PC-9 (cell line): ENCODE measurements at regions not wholly inside any gene's neighbourhood (a gene's known extent, or its start where the extent isn't known, plus 50 kb on each side); places are given as distances from the start of the nearest gene placed in this dataset.

Experiments used
- BruUV-seq: library from RNA; stranded (reverse); fragments of 400-500 nt; replicated peaks from 2 replicates; lab custom pipeline; 2021; lab: Mats Ljungman, UMichigan
- CTCF ChIA-PET: fragments of 300-600 bp; sonication (Branson Sonifier 250); formaldehyde crosslinking; loops from one replicate; lab custom pipeline; 2022; ENCODE audit warnings: antibody characterized with exemption; lab: Charles Lee
- POLR2A ChIA-PET: fragments of 300-600 bp; sonication (Branson Sonifier 250); formaldehyde crosslinking; loops from one replicate; lab custom pipeline; 2022; ENCODE audit warnings: antibody characterized with exemption; ENCODE audit not compliant: unreplicated experiment; lab: Charles Lee
- DNase-seq, 2 experiments: peaks; one replicate each; pipeline versions ENCODE4 v3.0.0 to v3.0.0-alpha.2; 2015 to 2022; ENCODE audit warnings: mixed read lengths in 1 of 2
- H2AFZ ChIP-seq: fragments of 200-600 bp; sonication (generic); 2 replicates; pipeline ENCODE4 v1.8.1; 2017; ENCODE audit warnings: antibody characterized with exemption
- H3F3A ChIP-seq: fragments of 200-600 bp; sonication (generic); 2 replicates; pipeline ENCODE4 v1.8.1; 2017; ENCODE audit warnings: antibody characterized with exemption, mild to moderate bottlenecking, low read depth; ENCODE audit not compliant: insufficient read depth
- H3K27ac ChIP-seq: fragments of 200-600 bp; sonication (generic); 2 replicates; pipeline ENCODE4 v1.6.1; 2016; ENCODE audit warnings: mixed run types
- H3K27me3 ChIP-seq: fragments of 200-600 bp; sonication (generic); 2 replicates; pipeline ENCODE4 v1.6.1; 2016; ENCODE audit warnings: low read depth, mixed run types; ENCODE audit not compliant: insufficient read depth
- H3K36me3 ChIP-seq: fragments of 200-600 bp; sonication (generic); 2 replicates; pipeline ENCODE4 v1.6.1; 2016; ENCODE audit warnings: low read depth, mixed run types
- H3K4me1 ChIP-seq: fragments of 200-600 bp; sonication (generic); replicated peaks from 2 replicates; pipeline ENCODE4 v1.6.1; 2016; ENCODE audit warnings: mixed run types; ENCODE audit not compliant: insufficient read depth
- H3K4me2 ChIP-seq: fragments of 200-600 bp; sonication (generic); 2 replicates; pipeline ENCODE4 v1.6.1; 2017; ENCODE audit warnings: mixed run types
- H3K4me3 ChIP-seq: fragments of 200-600 bp; sonication (generic); 2 replicates; pipeline ENCODE4 v1.6.1; 2016; ENCODE audit warnings: mixed run types
- H3K79me2 ChIP-seq: fragments of 200-600 bp; sonication (generic); 2 replicates; pipeline ENCODE4 v1.6.1; 2017; ENCODE audit warnings: low read depth, mixed run types
- H3K9me2 ChIP-seq: fragments of 200-600 bp; sonication (generic); 2 replicates; pipeline ENCODE4 v1.8.1; 2017; ENCODE audit warnings: mild to moderate bottlenecking; ENCODE audit not compliant: insufficient read depth
- H3K9me3 ChIP-seq: fragments of 200-600 bp; sonication (generic); 2 replicates; pipeline ENCODE4 v1.8.1; 2016; ENCODE audit warnings: low read depth; ENCODE audit not compliant: insufficient read depth
- H4K20me1 ChIP-seq: fragments of 200-600 bp; sonication (generic); 2 replicates; pipeline ENCODE4 v1.8.1; 2017; ENCODE audit not compliant: insufficient read depth
- CTCF ChIP-seq: fragments of 200-600 bp; sonication (generic); conservative IDR thresholded peaks from 2 replicates; pipeline ENCODE4 v1.6.1; 2017; ENCODE audit warnings: mixed run types, antibody characterized with exemption, mild to moderate bottlenecking, moderate library complexity
- EZH2 ChIP-seq: fragments of 200-600 bp; sonication (generic); IDR thresholded peaks from 2 replicates; pipeline ENCODE4 v1.8.0; 2017; ENCODE audit warnings: antibody characterized with exemption, low read depth
- intact Hi-C: fragments of 100-400 bp; cut with micrococcal nuclease; formaldehyde crosslinking; loops from one replicate; pipeline ENCODE4 v1.10.0; 2022; ENCODE audit not compliant: unreplicated experiment

- no peak for DNase-seq
- Histone ChIP-seq H4K20me1 (no peaks in the 10 kb centered on the region), H3K27ac (no peak overlapping the region), H3K79me2 (no peaks in the 10 kb centered on the region), H3F3A (no peaks in the 10 kb centered on the region), H3K27me3 (peaks cover 60% of the 10 kb centered on the region), H3K9me3 (no peaks in the 10 kb centered on the region), H3K4me2 (no peak overlapping the region), H2AFZ (no peak overlapping the region), H3K4me3 (no peak overlapping the region), H3K36me3 (no peaks in the 10 kb centered on the region), H3K9me2 (no peaks in the 10 kb centered on the region), H3K4me1 (no peaks in the 10 kb centered on the region)
- intact Hi-C loops: no loop called here
- BruUV-seq: no TSS peak
- TF ChIP-seq EZH2 (no peak), CTCF (no peak)
- ChIA-PET POLR2A (no interaction called here), CTCF (no interaction called here)
Observed at GRCh38 chr11:116226731-116227130, 546.1 kb downstream of the BUD13 start.

GRCh38 chr11:116225784-116226585 is 546.8 kb downstream of the BUD13 start:
- ChIA-PET CTCF (no interaction called here), POLR2A (no interaction called here)
- Histone ChIP-seq H3K9me3 (no peaks in the 10 kb centered on the region), H3K27ac (no peak overlapping the region), H3K36me3 (no peaks in the 10 kb centered on the region), H3K27me3 (peaks cover 53% of the 10 kb centered on the region), H3K79me2 (no peaks in the 10 kb centered on the region), H3K9me2 (no peaks in the 10 kb centered on the region), H3K4me3 (no peak overlapping the region), H4K20me1 (no peaks in the 10 kb centered on the region), H3K4me1 (no peaks in the 10 kb centered on the region), H2AFZ (no peak overlapping the region), H3F3A (no peaks in the 10 kb centered on the region), H3K4me2 (no peak overlapping the region)
- intact Hi-C loops: no loop called here
- no TSS peak for BruUV-seq
- no peak for DNase-seq
- TF ChIP-seq EZH2 (no peak), CTCF (no peak)

- Histone ChIP-seq H3K79me2 (no peaks in the 10 kb centered on the region), H3K4me1 (no peaks in the 10 kb centered on the region), H3K9me2 (no peaks in the 10 kb centered on the region), H3K4me2 (no peak overlapping the region), H3K27ac (no peak overlapping the region), H4K20me1 (no peaks in the 10 kb centered on the region), H3K36me3 (no peaks in the 10 kb centered on the region), H2AFZ (no peak overlapping the region), H3K27me3 (peaks cover 47% of the 10 kb centered on the region), H3K9me3 (no peaks in the 10 kb centered on the region), H3F3A (no peaks in the 10 kb centered on the region), H3K4me3 (no peak overlapping the region)
- POLR2A ChIA-PET: interaction anchor here (0.6 kb wide), 1 partner anchor 275 kb away, joined by 4 read pairs; no protein-coding TSS in a partner anchor
- no peak for DNase-seq
- intact Hi-C loops: no loop called here
- CTCF ChIA-PET: no interaction called here
- TF ChIP-seq CTCF (no peak), EZH2 (no peak)
- BruUV-seq: no TSS peak
Observed at GRCh38 chr11:116225236-116225635, 547.6 kb downstream of the BUD13 start.
